ENCODE measurements at regions not wholly inside any gene's neighbourhood (a gene's known extent, or its start where the extent isn't known, plus 50 kb on each side); places are given as distances from the start of the nearest gene placed in this dataset.

DNA sequence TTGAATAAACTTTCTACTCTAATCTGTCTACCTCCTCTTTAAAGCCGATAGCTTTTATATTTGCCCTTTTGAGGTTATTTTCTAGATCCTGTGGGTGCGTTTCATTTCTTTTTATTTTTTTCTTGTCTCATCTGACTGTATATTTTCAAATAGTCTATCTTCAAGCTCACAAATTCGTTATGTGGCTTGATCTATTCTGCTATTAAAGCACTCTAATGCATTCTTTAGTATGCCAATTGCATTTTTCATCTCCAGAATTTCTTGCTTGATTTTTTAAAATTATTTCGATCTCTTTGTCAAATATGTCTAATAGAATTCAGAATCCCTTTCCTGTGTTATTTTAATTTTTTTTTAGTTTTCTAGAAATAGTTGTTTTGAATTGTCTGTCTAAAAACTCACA is 172.4 kb downstream of the CYLC2 start:
- TF ChIP-seq, protein P1, sequence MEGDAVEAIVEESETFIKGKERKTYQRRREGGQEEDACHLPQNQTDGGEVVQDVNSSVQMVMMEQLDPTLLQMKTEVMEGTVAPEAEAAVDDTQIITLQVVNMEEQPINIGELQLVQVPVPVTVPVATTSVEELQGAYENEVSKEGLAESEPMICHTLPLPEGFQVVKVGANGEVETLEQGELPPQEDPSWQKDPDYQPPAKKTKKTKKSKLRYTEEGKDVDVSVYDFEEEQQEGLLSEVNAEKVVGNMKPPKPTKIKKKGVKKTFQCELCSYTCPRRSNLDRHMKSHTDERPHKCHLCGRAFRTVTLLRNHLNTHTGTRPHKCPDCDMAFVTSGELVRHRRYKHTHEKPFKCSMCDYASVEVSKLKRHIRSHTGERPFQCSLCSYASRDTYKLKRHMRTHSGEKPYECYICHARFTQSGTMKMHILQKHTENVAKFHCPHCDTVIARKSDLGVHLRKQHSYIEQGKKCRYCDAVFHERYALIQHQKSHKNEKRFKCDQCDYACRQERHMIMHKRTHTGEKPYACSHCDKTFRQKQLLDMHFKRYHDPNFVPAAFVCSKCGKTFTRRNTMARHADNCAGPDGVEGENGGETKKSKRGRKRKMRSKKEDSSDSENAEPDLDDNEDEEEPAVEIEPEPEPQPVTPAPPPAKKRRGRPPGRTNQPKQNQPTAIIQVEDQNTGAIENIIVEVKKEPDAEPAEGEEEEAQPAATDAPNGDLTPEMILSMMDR (tag by site-specific recombination; IDR thresholded peaks at IDR 0.05): no peak
- TF ChIP-seq GLI4 (tag by site-specific recombination; IDR thresholded peaks at IDR 0.05): no peak
- TF ChIP-seq, protein P2, sequence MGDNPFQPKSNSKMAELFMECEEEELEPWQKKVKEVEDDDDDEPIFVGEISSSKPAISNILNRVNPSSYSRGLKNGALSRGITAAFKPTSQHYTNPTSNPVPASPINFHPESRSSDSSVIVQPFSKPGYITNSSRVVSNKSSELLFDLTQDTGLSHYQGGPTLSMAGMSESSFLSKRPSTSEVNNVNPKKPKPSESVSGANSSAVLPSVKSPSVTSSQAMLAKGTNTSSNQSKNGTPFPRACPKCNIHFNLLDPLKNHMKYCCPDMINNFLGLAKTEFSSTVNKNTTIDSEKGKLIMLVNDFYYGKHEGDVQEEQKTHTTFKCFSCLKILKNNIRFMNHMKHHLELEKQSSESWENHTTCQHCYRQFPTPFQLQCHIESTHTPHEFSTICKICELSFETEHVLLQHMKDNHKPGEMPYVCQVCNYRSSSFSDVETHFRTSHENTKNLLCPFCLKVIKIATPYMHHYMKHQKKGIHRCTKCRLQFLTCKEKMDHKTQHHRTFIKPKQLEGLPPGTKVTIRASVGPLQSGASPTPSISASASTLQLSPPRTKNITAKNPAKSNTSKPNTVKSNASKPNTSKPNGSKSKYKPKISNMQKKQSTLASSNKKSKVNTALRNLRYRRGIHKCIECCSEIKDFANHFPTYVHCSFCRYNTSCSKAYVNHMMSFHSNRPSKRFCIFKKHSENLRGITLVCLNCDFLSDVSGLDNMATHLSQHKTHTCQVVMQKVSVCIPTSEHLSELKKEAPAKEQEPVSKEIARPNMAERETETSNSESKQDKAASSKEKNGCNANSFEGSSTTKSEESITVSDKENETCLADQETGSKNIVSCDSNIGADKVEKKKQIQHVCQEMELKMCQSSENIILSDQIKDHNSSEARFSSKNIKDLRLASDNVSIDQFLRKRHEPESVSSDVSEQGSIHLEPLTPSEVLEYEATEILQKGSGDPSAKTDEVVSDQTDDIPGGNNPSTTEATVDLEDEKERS (tag by site-specific recombination; IDR thresholded peaks at IDR 0.05): no peak
- no peak for TF ChIP-seq ZNF626 (tag by site-specific recombination; IDR thresholded peaks at IDR 0.05)
